Adrenal gland (tissue), 5 donors: ENCODE measurements at regions not wholly inside any gene's neighbourhood (a gene's known extent, or its start where the extent isn't known, plus 50 kb on each side); places are given as distances from the start of the nearest gene placed in this dataset.

Experiments used
- CTCF ChIP-seq, 6 experiments: fragments of 450-650 bp in 4 of 6; fragments of 200-600 bp in 2 of 6; sonication (generic) in 1 of 6; IDR thresholded peaks; 1 replicate in 5 of 6; 2 replicates in 1 of 6; pipeline versions ENCODE4 v1.5.1 to v1.8.0; 2016 to 2021; ENCODE audit warnings: antibody characterized with exemption in 6 of 6, mild to moderate bottlenecking in 2 of 6, moderate library complexity in 1 of 6
- POLR2A ChIP-seq, 2 donors: fragments of 450-650 bp; IDR thresholded peaks; one replicate each; pipeline ENCODE4 v1.6.1; 2017; ENCODE audit warnings: antibody characterized with exemption in 2 of 2, mild to moderate bottlenecking in 2 of 2, moderate library complexity in 1 of 2
- donor health status: DM: no; HTN: no; CAD: no.

- TF ChIP-seq POLR2A (IDR thresholded peaks at IDR 0.05): no peak
- no peak for TF ChIP-seq CTCF (IDR thresholded peaks at IDR 0.05)
These were observed 1279.8 kb upstream of the PCDH9 start for GRCh38 chr13:68509734-68510621.
